Panc1 (cell line): ENCODE measurements at regions not wholly inside any gene's neighbourhood (a gene's known extent, or its start where the extent isn't known, plus 50 kb on each side); places are given as distances from the start of the nearest gene placed in this dataset.

Experiments
- ATAC-seq: fragments of 200-7000 bp; cut with Tn5 transposase; 2 replicates; pipeline ENCODE4 v1.9.1; 2020; ENCODE audit warnings: mild to moderate bottlenecking, moderate library complexity
- BruUV-seq: library from RNA; stranded (reverse); fragments of 400-500 nt; replicated peaks from 2 replicates; lab custom pipeline; 2021; lab: Mats Ljungman, UMichigan
- CTCF ChIA-PET: fragments of 300-600 bp; sonication (Branson Sonifier 250); formaldehyde crosslinking; loops from one replicate; lab custom pipeline; 2022; ENCODE audit warnings: antibody characterized with exemption; lab: Charles Lee
- POLR2A ChIA-PET: fragments of 300-600 bp; sonication (Branson Sonifier 250); formaldehyde crosslinking; loops from one replicate; lab custom pipeline; 2022; ENCODE audit warnings: antibody characterized with exemption; lab: Charles Lee
- DNase-seq: peaks from one replicate; pipeline ENCODE4 v3.0.0-alpha.2; 2010; ENCODE audit warnings: low read depth, low spot score
- H3K27ac ChIP-seq: 2 replicates; pipeline ENCODE4 v1.5.1; 2011; ENCODE audit warnings: mild to moderate bottlenecking, low read length, inconsistent platforms
- H3K27me3 ChIP-seq: fragments of 200-500 bp; sonication (Bioruptor generic); 2 replicates; pipeline ENCODE4 v1.6.0; 2014; ENCODE audit warnings: low read length, inconsistent platforms; ENCODE audit not compliant: control insufficient read depth, insufficient read depth
- H3K36me3 ChIP-seq: fragments of 200-500 bp; sonication (Bioruptor generic); 2 replicates; pipeline ENCODE4 v1.5.1; 2014; ENCODE audit warnings: inconsistent platforms, mild to moderate bottlenecking, low read length, moderate library complexity; ENCODE audit not compliant: control insufficient read depth, insufficient read depth
- H3K4me1 ChIP-seq: 2 replicates; pipeline ENCODE4 v1.5.1; 2011; ENCODE audit warnings: inconsistent platforms, mild to moderate bottlenecking, low read length, moderate library complexity; ENCODE audit not compliant: control insufficient read depth, insufficient read depth
- H3K4me3 ChIP-seq, 2 experiments: 2 replicates each; pipeline ENCODE4 v1.5.1; 2011 to 2012; ENCODE audit warnings: low read depth in 2 of 2, low read length in 2 of 2, mild to moderate bottlenecking in 2 of 2, inconsistent platforms in 1 of 2, moderate library complexity in 1 of 2
- H3K9me3 ChIP-seq: fragments of 200-500 bp; sonication (Bioruptor generic); 2 replicates; pipeline ENCODE4 v1.5.1; 2014; ENCODE audit warnings: low read depth, mild to moderate bottlenecking, inconsistent platforms, low read length, moderate library complexity; ENCODE audit not compliant: control insufficient read depth, insufficient read depth
- POLR2AphosphoS5 ChIP-seq: IDR thresholded peaks from 2 replicates; pipeline ENCODE4 v1.6.1; 2012; ENCODE audit warnings: mild to moderate bottlenecking, low read depth, low read length, moderate library complexity
- SIN3A ChIP-seq: IDR thresholded peaks from 2 replicates; pipeline ENCODE4 v1.6.1; 2012; ENCODE audit warnings: low read depth, mild to moderate bottlenecking, low read length, moderate library complexity, borderline replicate concordance; ENCODE audit not compliant: insufficient read depth
- TCF7L2 ChIP-seq: IDR thresholded peaks from 2 replicates; pipeline ENCODE4 v1.6.1; 2011; ENCODE audit warnings: mild to moderate bottlenecking, low read depth, low read length, inconsistent platforms
- in situ Hi-C: cut with HindIII; loops from 2 replicates; pipeline ENCODE4 v1.10.0; 2016; ENCODE audit warnings: low sequenced_read_pairs, low pct_unique_long_range_greater_than_20kb
- intact Hi-C: fragments of 100-400 bp; cut with micrococcal nuclease; formaldehyde crosslinking; loops from one replicate; pipeline ENCODE4 v1.10.0; 2022; ENCODE audit not compliant: unreplicated experiment
- TF ChIP-seq, protein P1 (sequence below): fragments of 450-650 bp; IDR thresholded peaks from 2 replicates; pipeline ENCODE4 v1.5.1; 2017; ENCODE audit warnings: mild to moderate bottlenecking
- TF ChIP-seq, protein P2 (sequence below), 2 experiments: IDR thresholded peaks; 2 replicates each; pipeline ENCODE4 v1.6.1; 2011 to 2012; ENCODE audit warnings: low read depth in 2 of 2, control low read depth in 1 of 2, low read length in 1 of 2, mild to moderate bottlenecking in 1 of 2, moderate library complexity in 1 of 2; ENCODE audit not compliant: insufficient read depth in 1 of 2

DNA sequence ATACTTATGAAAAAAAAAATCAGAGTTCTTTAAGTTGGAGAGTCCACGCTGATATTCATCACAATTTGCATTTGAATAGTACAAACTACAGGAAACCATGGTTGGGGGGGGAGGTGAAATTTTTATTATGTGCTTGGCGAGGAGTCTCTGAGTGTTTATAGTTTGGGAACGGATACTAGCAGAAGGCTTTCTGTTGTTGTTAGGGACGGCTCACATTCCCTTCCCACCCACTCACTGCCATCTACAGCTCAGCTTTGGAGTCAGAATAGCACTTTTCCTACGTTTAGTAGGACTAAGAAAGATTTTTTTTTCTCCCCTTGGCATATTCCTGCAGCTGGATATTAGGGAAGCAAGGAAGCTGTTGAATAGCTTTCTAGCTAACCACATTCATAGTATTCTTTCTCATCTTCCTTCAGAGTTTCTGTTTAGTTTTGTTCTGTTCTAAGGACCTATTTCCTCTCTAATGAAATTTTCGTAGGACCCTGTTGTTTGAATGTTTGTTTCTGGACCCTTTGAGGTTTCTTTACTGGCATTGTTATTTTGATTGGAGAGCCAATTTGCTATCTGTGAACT, 235.1 kb upstream of the ZNF217 start:
- no TSS peak for BruUV-seq
- POLR2A ChIA-PET: interaction anchor here (0.5 to 1.4 kb wide), 5 partner anchors 23 to 111 kb away, joined by 3 to 9 read pairs (median 4); no protein-coding TSS in a partner anchor
- in situ Hi-C loops (no loop called here), intact Hi-C loops (loop anchor here (5.0 kb wide), 1 partner anchor 39 kb away; no protein-coding TSS in a partner anchor)
- ATAC-seq (peak; percentile 89), DNase-seq (peak; percentile 67)
- Histone ChIP-seq H3K4me3 (peak overlapping the region; percentile 7 to 21), H3K36me3 (no peaks in the 10 kb centered on the region), H3K9me3 (peaks cover 6% of the 10 kb centered on the region), H3K27ac (peak overlapping the region; percentile 100), H3K4me1 (peaks cover 50% of the 10 kb centered on the region), H3K27me3 (no peaks in the 10 kb centered on the region)
- TF ChIP-seq, protein P1, sequence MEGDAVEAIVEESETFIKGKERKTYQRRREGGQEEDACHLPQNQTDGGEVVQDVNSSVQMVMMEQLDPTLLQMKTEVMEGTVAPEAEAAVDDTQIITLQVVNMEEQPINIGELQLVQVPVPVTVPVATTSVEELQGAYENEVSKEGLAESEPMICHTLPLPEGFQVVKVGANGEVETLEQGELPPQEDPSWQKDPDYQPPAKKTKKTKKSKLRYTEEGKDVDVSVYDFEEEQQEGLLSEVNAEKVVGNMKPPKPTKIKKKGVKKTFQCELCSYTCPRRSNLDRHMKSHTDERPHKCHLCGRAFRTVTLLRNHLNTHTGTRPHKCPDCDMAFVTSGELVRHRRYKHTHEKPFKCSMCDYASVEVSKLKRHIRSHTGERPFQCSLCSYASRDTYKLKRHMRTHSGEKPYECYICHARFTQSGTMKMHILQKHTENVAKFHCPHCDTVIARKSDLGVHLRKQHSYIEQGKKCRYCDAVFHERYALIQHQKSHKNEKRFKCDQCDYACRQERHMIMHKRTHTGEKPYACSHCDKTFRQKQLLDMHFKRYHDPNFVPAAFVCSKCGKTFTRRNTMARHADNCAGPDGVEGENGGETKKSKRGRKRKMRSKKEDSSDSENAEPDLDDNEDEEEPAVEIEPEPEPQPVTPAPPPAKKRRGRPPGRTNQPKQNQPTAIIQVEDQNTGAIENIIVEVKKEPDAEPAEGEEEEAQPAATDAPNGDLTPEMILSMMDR: no peak
- TF ChIP-seq, protein P2, sequence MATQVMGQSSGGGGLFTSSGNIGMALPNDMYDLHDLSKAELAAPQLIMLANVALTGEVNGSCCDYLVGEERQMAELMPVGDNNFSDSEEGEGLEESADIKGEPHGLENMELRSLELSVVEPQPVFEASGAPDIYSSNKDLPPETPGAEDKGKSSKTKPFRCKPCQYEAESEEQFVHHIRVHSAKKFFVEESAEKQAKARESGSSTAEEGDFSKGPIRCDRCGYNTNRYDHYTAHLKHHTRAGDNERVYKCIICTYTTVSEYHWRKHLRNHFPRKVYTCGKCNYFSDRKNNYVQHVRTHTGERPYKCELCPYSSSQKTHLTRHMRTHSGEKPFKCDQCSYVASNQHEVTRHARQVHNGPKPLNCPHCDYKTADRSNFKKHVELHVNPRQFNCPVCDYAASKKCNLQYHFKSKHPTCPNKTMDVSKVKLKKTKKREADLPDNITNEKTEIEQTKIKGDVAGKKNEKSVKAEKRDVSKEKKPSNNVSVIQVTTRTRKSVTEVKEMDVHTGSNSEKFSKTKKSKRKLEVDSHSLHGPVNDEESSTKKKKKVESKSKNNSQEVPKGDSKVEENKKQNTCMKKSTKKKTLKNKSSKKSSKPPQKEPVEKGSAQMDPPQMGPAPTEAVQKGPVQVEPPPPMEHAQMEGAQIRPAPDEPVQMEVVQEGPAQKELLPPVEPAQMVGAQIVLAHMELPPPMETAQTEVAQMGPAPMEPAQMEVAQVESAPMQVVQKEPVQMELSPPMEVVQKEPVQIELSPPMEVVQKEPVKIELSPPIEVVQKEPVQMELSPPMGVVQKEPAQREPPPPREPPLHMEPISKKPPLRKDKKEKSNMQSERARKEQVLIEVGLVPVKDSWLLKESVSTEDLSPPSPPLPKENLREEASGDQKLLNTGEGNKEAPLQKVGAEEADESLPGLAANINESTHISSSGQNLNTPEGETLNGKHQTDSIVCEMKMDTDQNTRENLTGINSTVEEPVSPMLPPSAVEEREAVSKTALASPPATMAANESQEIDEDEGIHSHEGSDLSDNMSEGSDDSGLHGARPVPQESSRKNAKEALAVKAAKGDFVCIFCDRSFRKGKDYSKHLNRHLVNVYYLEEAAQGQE (IDR thresholded peaks at IDR 0.05; ENCODE audit: insufficient read depth in 1 of 2, low read depth in 2 of 2, low read length in 1 of 2): no peak
- TF ChIP-seq TCF7L2: peak; percentile 9; the same call in 1 of the 2 replicates
- 0 out of 2 replicates have a peak, but pooled peaks have one; percentile 40 for TF ChIP-seq SIN3A
- TF ChIP-seq POLR2AphosphoS5: peak; percentile 63
- CTCF ChIA-PET: interaction anchor here (0.7 to 1.5 kb wide), 2 partner anchors 16 to 23 kb away, joined by 3 read pairs; no protein-coding TSS in a partner anchor

DNA sequence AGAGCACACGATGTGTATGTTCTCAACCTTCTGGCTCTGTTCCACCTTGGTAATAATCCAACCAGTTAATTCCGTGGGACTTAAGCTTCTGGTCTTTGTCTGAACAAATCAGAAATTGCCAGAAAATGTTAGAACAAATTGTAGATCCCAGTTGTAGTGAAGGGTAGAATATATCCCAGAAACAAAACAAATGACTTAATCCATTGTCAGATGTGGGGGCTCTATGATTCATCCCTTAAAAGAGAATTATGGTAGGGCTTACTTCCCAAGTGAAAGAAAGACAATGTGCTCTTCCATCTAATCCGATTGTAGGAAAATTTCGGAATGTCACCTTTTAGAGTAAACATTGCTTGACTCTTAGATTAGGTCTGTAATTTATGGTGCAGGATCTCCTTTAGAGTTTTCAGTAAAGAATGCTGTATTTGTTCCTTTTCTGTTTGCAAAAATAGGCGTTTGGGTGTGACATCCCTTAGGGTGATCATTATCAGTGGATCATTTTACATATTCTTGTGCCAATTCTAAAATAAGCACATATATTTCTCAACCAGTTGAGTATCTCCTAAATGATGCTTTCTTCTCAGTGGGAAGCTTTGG, 234.5 kb upstream of the ZNF217 start:
- in situ Hi-C loops (no loop called here), intact Hi-C loops (loop anchor here (5.0 kb wide), 1 partner anchor 39 kb away; no protein-coding TSS in a partner anchor)
- Histone ChIP-seq H3K36me3 (no peaks in the 10 kb centered on the region), H3K4me1 (peaks cover 50% of the 10 kb centered on the region), H3K4me3 (peak overlapping the region in 1 of 2 experiments; percentile 21; a peak in 1 of 4 replicates), H3K27ac (peak overlapping the region; percentile 100), H3K27me3 (no peaks in the 10 kb centered on the region), H3K9me3 (peaks cover 6% of the 10 kb centered on the region)
- ChIA-PET POLR2A (interaction anchor here (0.6 to 1.4 kb wide), 6 partner anchors 23 to 111 kb away, joined by 3 to 9 read pairs (median 4); no protein-coding TSS in a partner anchor), CTCF (interaction anchor here (0.6 to 1.5 kb wide), 2 partner anchors 23 to 42 kb away, joined by 3 to 5 read pairs; no protein-coding TSS in a partner anchor)
- TF ChIP-seq TCF7L2: 0 out of 2 replicates have a peak, but pooled peaks have one; percentile 74
- TF ChIP-seq, protein P1: no peak
- peak; percentile 56 for DNase-seq
- no TSS peak for BruUV-seq
- ATAC-seq: peak; percentile 52
